ENCODE measurements at regions not wholly inside any gene's neighbourhood (a gene's known extent, or its start where the extent isn't known, plus 50 kb on each side); places are given as distances from the start of the nearest gene placed in this dataset.

DNA sequence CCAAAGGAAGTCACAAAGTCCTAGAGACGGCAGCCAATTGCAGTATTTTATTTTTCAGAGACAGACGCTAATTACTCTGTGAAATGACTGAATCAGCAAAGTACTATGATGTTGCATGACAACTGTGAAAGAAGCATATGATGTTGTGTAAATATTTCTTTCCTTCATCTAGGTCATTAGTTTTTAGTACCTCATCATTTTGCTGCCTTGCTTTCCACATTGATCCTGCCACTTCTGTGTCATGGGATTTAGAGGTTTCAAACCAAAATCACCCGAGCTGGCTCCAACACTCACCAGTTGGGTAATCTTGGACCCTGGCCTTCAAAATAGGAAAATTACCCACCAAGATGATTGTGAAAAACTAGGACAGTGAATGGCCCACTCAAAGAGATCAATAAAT lies 585.2 kb downstream of the ACTL7B start:
- TF ChIP-seq, protein P1, sequence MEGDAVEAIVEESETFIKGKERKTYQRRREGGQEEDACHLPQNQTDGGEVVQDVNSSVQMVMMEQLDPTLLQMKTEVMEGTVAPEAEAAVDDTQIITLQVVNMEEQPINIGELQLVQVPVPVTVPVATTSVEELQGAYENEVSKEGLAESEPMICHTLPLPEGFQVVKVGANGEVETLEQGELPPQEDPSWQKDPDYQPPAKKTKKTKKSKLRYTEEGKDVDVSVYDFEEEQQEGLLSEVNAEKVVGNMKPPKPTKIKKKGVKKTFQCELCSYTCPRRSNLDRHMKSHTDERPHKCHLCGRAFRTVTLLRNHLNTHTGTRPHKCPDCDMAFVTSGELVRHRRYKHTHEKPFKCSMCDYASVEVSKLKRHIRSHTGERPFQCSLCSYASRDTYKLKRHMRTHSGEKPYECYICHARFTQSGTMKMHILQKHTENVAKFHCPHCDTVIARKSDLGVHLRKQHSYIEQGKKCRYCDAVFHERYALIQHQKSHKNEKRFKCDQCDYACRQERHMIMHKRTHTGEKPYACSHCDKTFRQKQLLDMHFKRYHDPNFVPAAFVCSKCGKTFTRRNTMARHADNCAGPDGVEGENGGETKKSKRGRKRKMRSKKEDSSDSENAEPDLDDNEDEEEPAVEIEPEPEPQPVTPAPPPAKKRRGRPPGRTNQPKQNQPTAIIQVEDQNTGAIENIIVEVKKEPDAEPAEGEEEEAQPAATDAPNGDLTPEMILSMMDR (IDR thresholded peaks at IDR 0.05; ENCODE audit: low read depth, low read length): no peak
- TF ChIP-seq, protein P2, sequence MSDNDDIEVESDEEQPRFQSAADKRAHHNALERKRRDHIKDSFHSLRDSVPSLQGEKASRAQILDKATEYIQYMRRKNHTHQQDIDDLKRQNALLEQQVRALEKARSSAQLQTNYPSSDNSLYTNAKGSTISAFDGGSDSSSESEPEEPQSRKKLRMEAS (IDR thresholded peaks at IDR 0.05; ENCODE audit: low read depth, low read length): no peak
